Prostate gland (tissue), 2 donors: ENCODE measurements at regions not wholly inside any gene's neighbourhood (a gene's known extent, or its start where the extent isn't known, plus 50 kb on each side); places are given as distances from the start of the nearest gene placed in this dataset.

Source experiments
- CTCF ChIP-seq, 4 experiments: fragments of 200-600 bp in 2 of 4; fragments of 450-650 bp in 2 of 4; sonication (generic) in 2 of 4; IDR thresholded peaks; 1 replicate in 3 of 4; 2 replicates in 1 of 4; pipeline ENCODE4 v1.5.1; 2016 to 2019; ENCODE audit warnings: antibody characterized with exemption in 4 of 4, mild to moderate bottlenecking in 2 of 4, moderate library complexity in 2 of 4
- POLR2A ChIP-seq: fragments of 450-650 bp; IDR thresholded peaks from one replicate; pipeline ENCODE4 v1.6.1; 2016; ENCODE audit warnings: antibody characterized with exemption, mild to moderate bottlenecking
- POLR2AphosphoS5 ChIP-seq: sonication (generic); formaldehyde crosslinking; IDR thresholded peaks from one replicate; pipeline ENCODE4 v1.6.1; 2017; ENCODE audit warnings: antibody characterized with exemption

- TF ChIP-seq CTCF (IDR thresholded peaks at IDR 0.05), result no peak
- no peak for TF ChIP-seq POLR2AphosphoS5
- no peak for TF ChIP-seq POLR2A
Measured at GRCh38 chr1:4318720-4319119, 335.7 kb upstream of the AJAP1 start.
